GM23338 (cell line): ENCODE measurements at regions not wholly inside any gene's neighbourhood (a gene's known extent, or its start where the extent isn't known, plus 50 kb on each side); places are given as distances from the start of the nearest gene placed in this dataset.

ENCODE experiments used
- ATAC-seq: fragments of 200-7000 bp; cut with Tn5 transposase; 3 replicates; pipeline ENCODE4 v1.9.1; 2020
- DNase-seq: peaks from one replicate; pipeline ENCODE4 v3.0.0-alpha.2; 2015; ENCODE audit warnings: low spot score
- H2AFZ ChIP-seq: fragments of 200-600 bp; sonication (generic); 2 replicates; pipeline ENCODE4 v1.8.0; 2016; ENCODE audit warnings: antibody characterized with exemption, mild to moderate bottlenecking, moderate library complexity
- H3F3A ChIP-seq: fragments of 200-600 bp; sonication (generic); replicated peaks from 2 replicates; pipeline ENCODE4 v1.8.0; 2017; ENCODE audit warnings: antibody characterized with exemption, mixed run types, low read depth
- H3K27ac ChIP-seq: fragments of 200-600 bp; sonication (generic); 2 replicates; pipeline ENCODE4 v1.6.1; 2016; ENCODE audit warnings: low read depth
- H3K27me3 ChIP-seq: fragments of 200-600 bp; sonication (generic); 2 replicates; pipeline ENCODE4 v1.8.0; 2016; ENCODE audit warnings: mild to moderate bottlenecking, mixed run types, moderate library complexity; ENCODE audit not compliant: insufficient read depth
- H3K36me3 ChIP-seq: fragments of 200-600 bp; sonication (generic); 2 replicates; pipeline ENCODE4 v1.8.0; 2016; ENCODE audit warnings: mild to moderate bottlenecking; ENCODE audit not compliant: insufficient read depth
- H3K4me1 ChIP-seq: fragments of 200-600 bp; sonication (generic); 2 replicates; pipeline ENCODE4 v1.8.0; 2016; ENCODE audit warnings: mild to moderate bottlenecking, moderate library complexity; ENCODE audit not compliant: insufficient read depth
- H3K4me2 ChIP-seq: fragments of 200-600 bp; sonication (generic); 2 replicates; pipeline ENCODE4 v1.7.1; 2017; ENCODE audit warnings: mixed run types
- H3K4me3 ChIP-seq: fragments of 200-600 bp; sonication (generic); 2 replicates; pipeline ENCODE4 v1.6.1; 2016; ENCODE audit warnings: mixed run types
- H3K79me2 ChIP-seq: fragments of 200-600 bp; sonication (generic); replicated peaks from 2 replicates; pipeline ENCODE4 v1.8.0; 2017; ENCODE audit warnings: mild to moderate bottlenecking; ENCODE audit not compliant: insufficient read depth
- H3K9me2 ChIP-seq: fragments of 200-600 bp; sonication (generic); 2 replicates; pipeline ENCODE4 v1.8.0; 2017; ENCODE audit not compliant: insufficient read depth
- H4K20me1 ChIP-seq: fragments of 200-600 bp; sonication (generic); replicated peaks from 2 replicates; pipeline ENCODE4 v1.8.0; 2017; ENCODE audit warnings: mild to moderate bottlenecking; ENCODE audit not compliant: insufficient read depth
- H3K27ac Mint-ChIP-seq: 2 replicates; pipeline ENCODE4 v1.8.0; 2020; ENCODE audit warnings: inconsistent platforms, mild to moderate bottlenecking, moderate library complexity, mixed read lengths
- H3K27me3 Mint-ChIP-seq: 3 replicates; pipeline ENCODE4 v1.8.0; 2022; ENCODE audit warnings: low read depth, mild to moderate bottlenecking, moderate library complexity, mixed read lengths, inconsistent platforms; ENCODE audit not compliant: insufficient read depth, poor library complexity
- H3K36me3 Mint-ChIP-seq: 3 replicates; pipeline ENCODE4 v1.8.0; 2021; ENCODE audit warnings: low read depth, mild to moderate bottlenecking, inconsistent platforms, moderate library complexity, mixed read lengths
- H3K4me1 Mint-ChIP-seq: 3 replicates; pipeline ENCODE4 v1.8.0; 2020; ENCODE audit warnings: mild to moderate bottlenecking, inconsistent platforms, mixed read lengths
- H3K4me3 Mint-ChIP-seq: 3 replicates; pipeline ENCODE4 v1.8.0; 2021; ENCODE audit warnings: moderate library complexity, mild to moderate bottlenecking, inconsistent platforms, mixed read lengths
- H3K9me3 Mint-ChIP-seq: 3 replicates; pipeline ENCODE4 v1.8.0; 2020; ENCODE audit warnings: moderate library complexity, mild to moderate bottlenecking, inconsistent platforms, mixed read lengths
- CREB1 ChIP-seq: fragments of 250-450 bp; sonication (Bioruptor Pico); IDR thresholded peaks from 2 replicates; pipeline ENCODE4 v1.5.0; 2020; ENCODE audit warnings: low read depth, mild to moderate bottlenecking, moderate library complexity
- CTCF ChIP-seq, 2 experiments: fragments of 200-600 bp in 1 of 2; sonication (generic) in 1 of 2; conservative IDR thresholded peaks; 2 replicates each; pipeline versions ENCODE4 v1.5.1 to v1.6.1; 2016 to 2017; ENCODE audit warnings: antibody characterized with exemption in 2 of 2, low read depth in 2 of 2, mild to moderate bottlenecking in 2 of 2, moderate library complexity in 1 of 2
- ETS1 ChIP-seq: IDR thresholded peaks from 2 replicates; pipeline ENCODE4 v1.6.1; 2016; ENCODE audit warnings: antibody characterized with exemption
- EZH2 ChIP-seq: fragments of 200-600 bp; sonication (generic); IDR thresholded peaks from one replicate; pipeline ENCODE4 v1.8.0; 2017; ENCODE audit warnings: antibody characterized with exemption, mild to moderate bottlenecking, low read depth; ENCODE audit not compliant: unreplicated experiment
- EZH2phosphoT487 ChIP-seq: fragments of 200-600 bp; sonication (generic); IDR thresholded peaks from one replicate; pipeline ENCODE4 v1.8.1; 2018; ENCODE audit warnings: antibody characterized with exemption; ENCODE audit not compliant: unreplicated experiment
- JUNB ChIP-seq: IDR thresholded peaks from one replicate; pipeline ENCODE4 v1.6.1; 2016; ENCODE audit warnings: antibody characterized with exemption; ENCODE audit not compliant: unreplicated experiment
- NANOG ChIP-seq: IDR thresholded peaks from 2 replicates; pipeline ENCODE4 v1.6.1; 2016; ENCODE audit warnings: antibody characterized with exemption, borderline replicate concordance
- POLR2AphosphoS5 ChIP-seq: IDR thresholded peaks from 2 replicates; pipeline ENCODE4 v1.6.1; 2016; ENCODE audit warnings: antibody characterized with exemption, low read depth
- REST ChIP-seq: IDR thresholded peaks from one replicate; pipeline ENCODE4 v1.6.1; 2018; ENCODE audit warnings: antibody characterized with exemption; ENCODE audit not compliant: unreplicated experiment
- STAT1 ChIP-seq: IDR thresholded peaks from one replicate; pipeline ENCODE4 v1.6.1; 2016; ENCODE audit warnings: antibody characterized with exemption; ENCODE audit not compliant: unreplicated experiment
- ZNF114 ChIP-seq: fragments of 250-450 bp; sonication (Bioruptor Pico); IDR thresholded peaks from 2 replicates; pipeline ENCODE4 v1.5.0; 2020; ENCODE audit warnings: mild to moderate bottlenecking, moderate library complexity
- ZNF331 ChIP-seq: fragments of 250-450 bp; sonication (Bioruptor Pico); IDR thresholded peaks from 2 replicates; pipeline ENCODE4 v1.5.0; 2020; ENCODE audit warnings: low read depth, mild to moderate bottlenecking, moderate library complexity
- ZNF462 ChIP-seq: fragments of 250-450 bp; sonication (Bioruptor Pico); IDR thresholded peaks from 2 replicates; pipeline ENCODE4 v1.5.0; 2020; ENCODE audit warnings: mild to moderate bottlenecking, moderate library complexity

GRCh38 chr1:96982118-96982517, 260.5 kb downstream of the PTBP2 start:
- ATAC-seq (no peak), DNase-seq (no peak)
- peaks cover 13% of the 10 kb centered on the region; the same call in 1 of the 2 replicates for H3K4me1 ChIP-seq
- H3K27ac ChIP-seq, result no peak overlapping the region
- H3K9me2 ChIP-seq, result peaks cover 3% of the 10 kb centered on the region; the same call in 1 of the 2 replicates
- no peaks in the 10 kb centered on the region for H3K79me2 ChIP-seq
- H4K20me1 ChIP-seq, result no peaks in the 10 kb centered on the region
- peaks cover 4% of the 10 kb centered on the region for H3K27me3 Mint-ChIP-seq
- H3K27me3 ChIP-seq, result no peaks in the 10 kb centered on the region
- TF ChIP-seq CTCF (conservative IDR thresholded peaks at IDR 0.05; ENCODE audit: low read depth in 2 of 2), result no peak
- TF ChIP-seq EZH2, result no peak
- TF ChIP-seq STAT1, result no peak
- TF ChIP-seq ZNF462, result no peak
- TF ChIP-seq NANOG, result no peak
- no peak for TF ChIP-seq ZNF114 (CRISPR knock-in tag)
- no peak for TF ChIP-seq ZNF331 (CRISPR knock-in tag)
- TF ChIP-seq POLR2AphosphoS5, result no peak
- no peak for TF ChIP-seq ETS1
- TF ChIP-seq EZH2phosphoT487, result no peak
- TF ChIP-seq REST, result no peak
- no peak for TF ChIP-seq JUNB
- no peak for TF ChIP-seq CREB1 (CRISPR knock-in tag)
- H3K4me3 Mint-ChIP-seq, result no peak overlapping the region
- no peaks in the 10 kb centered on the region for H3F3A ChIP-seq
- no peak overlapping the region for H3K27ac Mint-ChIP-seq
- no peaks in the 10 kb centered on the region for H3K36me3 ChIP-seq
- peaks cover 13% of the 10 kb centered on the region for H3K4me1 Mint-ChIP-seq
- 0 out of 2 replicates have a peak overlapping the region, but pooled peaks have one; percentile 28 for H2AFZ ChIP-seq
- peaks cover 14% of the 10 kb centered on the region for H3K9me3 Mint-ChIP-seq
- H3K4me3 ChIP-seq, result no peak overlapping the region
- H3K4me2 ChIP-seq, result no peak overlapping the region
- H3K36me3 Mint-ChIP-seq, result peaks cover 7% of the 10 kb centered on the region; the same call in 2 of the 3 replicates
